ENCODE measurements at regions not wholly inside any gene's neighbourhood (a gene's known extent, or its start where the extent isn't known, plus 50 kb on each side); places are given as distances from the start of the nearest gene placed in this dataset.

DNA sequence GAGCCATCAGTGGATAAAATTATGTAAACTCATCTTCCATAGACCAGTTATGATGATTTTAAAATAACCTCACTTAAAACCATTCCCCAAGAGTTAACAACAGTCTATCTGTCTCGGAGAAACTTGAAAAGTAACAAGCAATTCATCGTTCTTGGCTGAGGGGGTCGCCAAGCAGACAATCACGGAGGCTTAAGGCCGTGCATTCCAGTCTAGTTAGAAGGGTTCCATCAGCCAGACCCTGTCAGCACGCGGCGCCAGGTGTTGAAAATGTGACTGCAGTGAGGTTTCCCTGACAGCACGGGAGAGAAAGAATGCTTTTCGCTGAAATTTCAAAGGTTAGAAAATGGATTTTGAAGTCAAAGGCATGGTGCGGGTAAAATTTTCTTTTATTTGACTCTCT, 1025.0 kb upstream of the CELF2 start:
- no peak for DNase-seq (ENCODE audit: low spot score)
- TF ChIP-seq, protein P1, sequence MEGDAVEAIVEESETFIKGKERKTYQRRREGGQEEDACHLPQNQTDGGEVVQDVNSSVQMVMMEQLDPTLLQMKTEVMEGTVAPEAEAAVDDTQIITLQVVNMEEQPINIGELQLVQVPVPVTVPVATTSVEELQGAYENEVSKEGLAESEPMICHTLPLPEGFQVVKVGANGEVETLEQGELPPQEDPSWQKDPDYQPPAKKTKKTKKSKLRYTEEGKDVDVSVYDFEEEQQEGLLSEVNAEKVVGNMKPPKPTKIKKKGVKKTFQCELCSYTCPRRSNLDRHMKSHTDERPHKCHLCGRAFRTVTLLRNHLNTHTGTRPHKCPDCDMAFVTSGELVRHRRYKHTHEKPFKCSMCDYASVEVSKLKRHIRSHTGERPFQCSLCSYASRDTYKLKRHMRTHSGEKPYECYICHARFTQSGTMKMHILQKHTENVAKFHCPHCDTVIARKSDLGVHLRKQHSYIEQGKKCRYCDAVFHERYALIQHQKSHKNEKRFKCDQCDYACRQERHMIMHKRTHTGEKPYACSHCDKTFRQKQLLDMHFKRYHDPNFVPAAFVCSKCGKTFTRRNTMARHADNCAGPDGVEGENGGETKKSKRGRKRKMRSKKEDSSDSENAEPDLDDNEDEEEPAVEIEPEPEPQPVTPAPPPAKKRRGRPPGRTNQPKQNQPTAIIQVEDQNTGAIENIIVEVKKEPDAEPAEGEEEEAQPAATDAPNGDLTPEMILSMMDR (IDR thresholded peaks at IDR 0.05; ENCODE audit: extremely low read depth, missing control alignments), result no peak

DNA sequence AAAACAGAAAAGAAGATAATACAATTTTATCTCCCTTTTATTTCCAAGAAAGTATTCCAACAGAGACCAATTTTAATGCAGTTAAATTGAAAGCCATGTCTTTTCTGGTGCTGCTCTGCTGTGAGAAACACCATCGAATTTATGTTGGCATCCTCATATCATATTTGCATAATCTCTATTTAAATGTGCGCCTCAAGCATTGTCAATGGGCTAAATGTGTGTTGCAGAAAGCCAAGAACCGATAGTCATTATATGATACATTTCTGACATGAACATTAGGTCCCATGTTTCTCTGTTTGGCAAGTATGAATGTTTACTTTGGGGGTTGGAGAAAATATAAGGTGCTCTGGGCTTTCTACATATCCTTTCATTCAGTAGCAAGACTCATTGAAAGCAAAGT, 1023.5 kb upstream of the CELF2 start:
- TF ChIP-seq, protein P1 (IDR thresholded peaks at IDR 0.05; ENCODE audit: extremely low read depth, missing control alignments), result no peak
- DNase-seq (ENCODE audit: low spot score), result no peak

DNA sequence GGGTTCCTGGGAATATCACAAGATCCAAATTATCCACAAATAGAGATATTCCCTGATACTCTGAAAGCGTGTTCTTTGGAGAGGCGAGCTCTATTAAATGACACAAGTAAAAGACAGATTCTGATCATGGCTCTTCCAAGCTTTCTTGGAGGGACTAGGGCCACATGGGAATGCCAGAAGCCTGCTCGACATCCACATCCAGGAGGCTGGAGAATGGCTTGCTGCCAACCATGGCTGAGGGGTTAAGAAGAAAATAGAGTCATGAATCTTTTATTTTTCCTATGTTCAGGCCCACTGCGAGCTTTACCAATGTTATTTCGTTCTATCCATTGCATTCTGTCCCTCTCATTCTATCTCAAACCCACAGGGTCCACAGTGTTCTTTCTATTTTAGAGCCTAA, 1018.0 kb upstream of the CELF2 start:
- TF ChIP-seq, protein P1 (IDR thresholded peaks at IDR 0.05; ENCODE audit: extremely low read depth, missing control alignments), result no peak
- no peak for DNase-seq (ENCODE audit: low spot score)

DNA sequence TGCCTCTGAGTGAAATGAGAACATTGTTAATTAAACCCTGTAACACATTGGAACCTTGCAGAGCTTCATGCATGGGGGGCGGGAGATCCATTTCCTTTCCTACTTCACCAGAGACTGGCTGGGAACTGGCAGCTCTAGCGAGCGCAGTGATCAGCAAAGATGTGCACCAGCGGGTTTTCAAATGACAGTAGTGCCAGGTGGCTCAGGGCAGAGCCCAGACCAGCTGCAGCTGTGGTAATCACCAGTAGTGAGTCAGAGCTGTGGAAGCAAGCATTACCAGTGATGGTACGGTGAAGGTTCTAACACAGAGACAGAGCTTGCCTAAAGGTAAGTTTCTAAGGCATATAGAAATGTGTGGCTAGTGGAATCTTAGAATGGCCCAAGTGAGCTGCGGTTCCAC, 1009.7 kb upstream of the CELF2 start:
- TF ChIP-seq, protein P1 (IDR thresholded peaks at IDR 0.05; ENCODE audit: extremely low read depth, missing control alignments), result no peak
- DNase-seq (ENCODE audit: low spot score), result no peak

DNA sequence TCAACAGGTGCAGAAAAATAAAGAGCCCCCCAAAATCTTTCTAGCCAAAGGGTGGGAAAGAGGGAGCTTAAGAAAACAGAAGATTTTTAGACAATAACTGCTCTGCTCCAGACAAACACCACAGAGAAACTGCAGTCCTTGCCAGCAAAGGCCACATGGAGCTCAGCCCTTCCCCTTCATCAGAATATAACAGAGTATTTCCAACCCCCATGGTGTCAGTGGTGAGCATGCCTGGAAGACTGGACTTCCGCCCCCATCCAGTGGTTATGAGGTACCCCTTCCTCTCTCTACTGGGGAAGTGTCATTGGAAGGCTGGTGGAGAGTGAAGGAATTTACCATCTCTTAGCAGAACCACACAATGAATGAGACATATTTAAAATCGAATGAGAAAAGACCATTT, 1007.3 kb upstream of the CELF2 start:
- TF ChIP-seq, protein P1 (IDR thresholded peaks at IDR 0.05; ENCODE audit: extremely low read depth, missing control alignments), result no peak
- DNase-seq (ENCODE audit: low spot score), result no peak

DNA sequence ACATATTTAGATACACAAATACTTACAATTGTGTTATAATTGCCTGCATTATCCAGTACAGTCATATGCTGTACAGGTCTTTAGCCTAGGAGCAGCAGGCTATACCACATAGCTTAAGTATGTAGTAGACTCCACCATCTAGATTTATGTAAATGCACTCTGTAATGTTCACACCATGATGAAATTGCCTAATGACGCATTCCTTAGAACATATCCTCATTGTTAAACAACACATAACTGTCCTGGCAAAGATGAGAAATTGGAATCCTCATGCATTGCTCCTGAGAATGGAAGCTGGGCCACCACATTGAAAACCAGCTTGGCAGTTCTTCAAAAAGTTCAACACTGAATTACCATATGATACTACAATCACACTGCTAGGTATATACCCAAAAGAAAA, 1002.8 kb upstream of the CELF2 start:
- TF ChIP-seq, protein P1 (IDR thresholded peaks at IDR 0.05; ENCODE audit: extremely low read depth, missing control alignments), result no peak
- no peak for DNase-seq (ENCODE audit: low spot score)

DNA sequence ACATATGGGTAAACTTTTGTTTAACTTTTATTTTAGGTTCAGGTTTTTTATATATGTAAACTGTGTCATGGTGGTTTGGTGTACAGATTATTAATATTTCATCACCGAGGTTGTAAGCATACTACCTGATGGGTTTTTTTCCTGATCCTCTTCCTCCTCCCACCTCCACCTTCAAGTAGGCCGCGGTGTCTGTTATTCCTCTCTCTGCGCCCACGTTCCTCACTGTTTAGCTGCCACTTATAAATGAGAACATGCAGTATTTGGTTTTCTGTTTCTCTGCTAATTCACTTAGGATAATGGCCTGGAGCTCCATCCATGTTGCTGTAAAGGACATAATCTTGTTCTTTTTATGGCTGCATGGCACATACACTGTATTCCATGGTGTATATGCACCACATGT, 1000.0 kb upstream of the CELF2 start:
- TF ChIP-seq, protein P1 (IDR thresholded peaks at IDR 0.05; ENCODE audit: extremely low read depth, missing control alignments), result no peak
- no peak for DNase-seq (ENCODE audit: low spot score)

All from GM20000 (cell line).